Lower leg skin (tissue), 4 donors: ENCODE measurements at regions not wholly inside any gene's neighbourhood (a gene's known extent, or its start where the extent isn't known, plus 50 kb on each side); places are given as distances from the start of the nearest gene placed in this dataset.

Source experiments
- DNase-seq, 2 donors: peaks; one replicate each; pipeline ENCODE4 v3.0.0-alpha.2; 2019; ENCODE audit warnings: low spot score in 2 of 2
- H3K4me3 ChIP-seq: fragments of 200-600 bp; sonication (generic); 2 replicates; pipeline ENCODE4 v1.5.1; 2017; ENCODE audit warnings: mild to moderate bottlenecking, low read depth; ENCODE audit not compliant: poor library complexity, severe bottlenecking
- CTCF ChIP-seq, 3 donors: fragments of 450-650 bp; IDR thresholded peaks; one replicate each; pipeline ENCODE4 v1.5.1; 2016; ENCODE audit warnings: antibody characterized with exemption in 3 of 3, mild to moderate bottlenecking in 3 of 3, moderate library complexity in 2 of 3
- POLR2A ChIP-seq, 2 donors: fragments of 450-650 bp; IDR thresholded peaks; one replicate each; pipeline ENCODE4 v1.6.1; 2016 to 2017; ENCODE audit warnings: antibody characterized with exemption in 2 of 2, mild to moderate bottlenecking in 1 of 2, moderate library complexity in 1 of 2
- WGBS, 2 donors: methylation state at CpG; one replicate each; pipeline ENCODE4 v1.1.5; 2018; 5-methylcytosine and 5-hydroxymethylcytosine counted together
- intact Hi-C: fragments of 100-400 bp; cut with DNase I; formaldehyde crosslinking; loops from one replicate; pipeline ENCODE4 v1.15.0; 2023; ENCODE audit warnings: low total_unique reads

- WGBS, 2 donors: 95 to 97% methylated on average over 1 of the region's 1 CpG
- TF ChIP-seq CTCF (IDR thresholded peaks at IDR 0.05) (no peak), POLR2A (IDR thresholded peaks at IDR 0.05) (no peak)
- intact Hi-C loops: no loop called here
- DNase-seq: no peak
- H3K4me3 ChIP-seq: no peak overlapping the region
These were observed 1226.6 kb downstream of the PCDH9 start for GRCh38 chr13:66003558-66003957.

GRCh38 chr13:66001140-66001539 lies 1229.0 kb downstream of the PCDH9 start:
- intact Hi-C loops: no loop called here
- WGBS, 2 donors: 40 to 50% methylated on average over 1 of the region's 1 CpG
- no peak for TF ChIP-seq CTCF (IDR thresholded peaks at IDR 0.05)
- no peak for TF ChIP-seq POLR2A (IDR thresholded peaks at IDR 0.05)
- DNase-seq: no peak
- no peak overlapping the region for H3K4me3 ChIP-seq

- DNase-seq: no peak
- intact Hi-C loops: no loop called here
- 43 to 52% methylated on average over 1 of the region's 1 CpG for WGBS, 2 donors
- no peak overlapping the region for H3K4me3 ChIP-seq
- TF ChIP-seq POLR2A (IDR thresholded peaks at IDR 0.05) (no peak), CTCF (IDR thresholded peaks at IDR 0.05) (no peak)
These were observed 1230.7 kb downstream of the PCDH9 start for GRCh38 chr13:65999411-65999810.

GRCh38 chr13:65990684-65991083 lies 1239.5 kb downstream of the PCDH9 start:
- intact Hi-C loops: no loop called here
- TF ChIP-seq POLR2A (IDR thresholded peaks at IDR 0.05) (no peak), CTCF (IDR thresholded peaks at IDR 0.05) (no peak)
- DNase-seq: no peak

GRCh38 chr13:65985612-65986011 lies 1244.5 kb downstream of the PCDH9 start:
- no peak for DNase-seq
- intact Hi-C loops: no loop called here
- TF ChIP-seq CTCF (IDR thresholded peaks at IDR 0.05): no peak
- no peak for TF ChIP-seq POLR2A (IDR thresholded peaks at IDR 0.05)
- H3K4me3 ChIP-seq: no peak overlapping the region
- WGBS, 2 donors: 89 to 93% methylated on average over 10 of the region's 10 CpGs

More at GRCh38 chr13:65990684-65991083, 1239.5 kb downstream of the PCDH9 start:
- no peak overlapping the region for H3K4me3 ChIP-seq

- no peak overlapping the region for H3K4me3 ChIP-seq
- TF ChIP-seq POLR2A (IDR thresholded peaks at IDR 0.05) (no peak), CTCF (IDR thresholded peaks at IDR 0.05) (no peak)
- no peak for DNase-seq
- intact Hi-C loops: no loop called here
- WGBS, 2 donors: 38 to 55% methylated on average over 1 of the region's 1 CpG
These were observed 1252.6 kb downstream of the PCDH9 start for GRCh38 chr13:65977525-65977924.
